HG03521 (cell line): ENCODE measurements at regions not wholly inside any gene's neighbourhood (a gene's known extent, or its start where the extent isn't known, plus 50 kb on each side); places are given as distances from the start of the nearest gene placed in this dataset.

Source experiments
- ATAC-seq: cut with Tn5 transposase; IDR thresholded peaks from one replicate; pipeline ENCODE4 v1.9.1; 2021; ENCODE audit warnings: mild to moderate bottlenecking, moderate library complexity; ENCODE audit not compliant: unreplicated experiment

DNA sequence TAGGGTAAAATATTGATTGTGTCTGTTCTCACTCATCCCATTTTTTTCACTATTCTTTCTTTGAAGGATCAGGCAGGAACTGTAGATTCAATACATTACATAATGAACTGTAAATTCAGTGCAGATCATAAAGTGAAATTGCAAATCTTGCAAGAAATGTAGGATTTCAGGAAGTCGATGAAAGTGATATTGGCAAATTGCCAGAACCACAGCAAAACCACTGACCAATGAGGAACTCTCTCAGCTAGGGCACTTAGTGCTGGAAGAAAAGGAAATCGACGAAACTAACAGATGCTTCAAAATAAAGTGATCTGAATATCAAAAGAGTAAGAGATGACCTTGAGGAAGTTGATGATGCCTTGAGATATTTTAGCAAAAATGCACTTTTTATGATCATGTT is 157.6 kb downstream of the AACS start:
- no peak for ATAC-seq

DNA sequence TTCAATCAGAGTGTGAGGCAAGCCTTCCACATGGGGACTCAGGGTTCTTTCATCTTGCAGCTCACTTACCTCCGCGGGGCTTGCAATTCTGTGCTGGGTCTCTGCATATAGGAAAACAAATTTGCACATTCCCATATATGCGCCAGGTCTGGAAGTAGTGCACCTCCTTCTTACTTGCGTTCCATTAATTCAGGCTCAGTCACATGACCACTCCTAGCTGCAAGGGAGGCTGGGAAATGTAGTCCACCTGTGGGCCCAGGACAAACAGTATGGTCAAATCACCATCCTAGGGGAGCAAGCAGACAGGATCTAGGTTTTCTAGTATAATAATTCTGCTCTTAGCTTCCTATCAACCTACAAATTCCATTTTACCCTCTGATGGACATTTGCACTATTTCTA is 160.4 kb downstream of the AACS start:
- no peak for ATAC-seq

DNA sequence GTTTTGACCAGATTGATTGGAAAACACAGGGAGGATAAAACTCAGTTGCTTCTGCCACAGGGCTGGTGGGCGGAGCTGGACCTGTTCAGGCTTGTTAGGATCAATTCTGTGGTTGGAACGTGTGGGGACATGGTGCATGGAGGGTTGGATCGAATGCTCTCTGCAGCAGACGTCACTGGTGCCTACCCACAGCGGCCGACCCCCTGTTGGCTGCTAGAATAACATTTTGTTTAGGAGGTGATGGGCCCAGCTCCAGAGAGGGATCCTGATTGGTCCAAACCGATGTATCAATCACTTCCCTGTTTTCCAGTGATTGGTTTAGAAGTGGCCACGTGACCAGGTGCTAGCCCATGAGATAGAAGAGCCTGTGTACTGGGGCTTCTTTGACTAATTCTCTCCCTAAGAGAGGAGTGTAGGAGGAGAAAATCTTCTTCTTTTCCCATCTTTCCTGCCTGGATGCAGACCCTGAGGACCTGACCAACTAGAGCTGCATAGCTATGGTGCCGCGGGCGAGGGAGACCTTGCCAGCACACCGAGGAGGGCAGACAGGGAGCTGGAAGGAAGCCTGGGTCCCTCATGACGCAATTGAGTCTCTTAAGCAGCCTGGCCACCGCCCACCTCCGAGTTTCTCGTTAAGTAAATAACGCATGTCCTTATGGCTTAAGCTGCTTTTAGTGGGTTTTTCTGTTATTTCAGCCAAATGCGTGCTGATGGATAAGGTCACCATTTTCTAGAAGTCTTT is 163.5 kb downstream of the AACS start:
- no peak for ATAC-seq

- ATAC-seq = no peak
Measured at GRCh38 chr12:125229878-125230530, 164.8 kb downstream of the AACS start.

DNA sequence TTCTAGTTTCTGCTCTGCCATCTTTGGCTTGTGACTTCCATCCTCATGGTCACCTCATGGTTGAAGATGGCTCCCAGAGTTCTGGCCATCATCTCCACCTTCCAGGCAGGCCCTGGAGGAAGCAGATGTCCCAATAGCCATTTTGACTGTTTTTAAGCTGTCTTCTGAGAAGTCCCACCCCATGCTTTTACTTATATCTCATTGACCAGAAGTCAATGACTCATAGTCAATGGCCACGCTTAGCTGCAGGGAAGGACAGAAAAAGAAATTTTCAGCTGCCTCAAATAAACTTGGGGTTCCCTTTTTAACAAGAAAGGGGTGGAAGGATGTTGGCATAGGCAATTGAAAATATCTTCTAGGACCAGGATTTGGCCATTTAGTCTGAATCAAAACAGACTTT is 168.1 kb downstream of the AACS start:
- no peak for ATAC-seq

DNA sequence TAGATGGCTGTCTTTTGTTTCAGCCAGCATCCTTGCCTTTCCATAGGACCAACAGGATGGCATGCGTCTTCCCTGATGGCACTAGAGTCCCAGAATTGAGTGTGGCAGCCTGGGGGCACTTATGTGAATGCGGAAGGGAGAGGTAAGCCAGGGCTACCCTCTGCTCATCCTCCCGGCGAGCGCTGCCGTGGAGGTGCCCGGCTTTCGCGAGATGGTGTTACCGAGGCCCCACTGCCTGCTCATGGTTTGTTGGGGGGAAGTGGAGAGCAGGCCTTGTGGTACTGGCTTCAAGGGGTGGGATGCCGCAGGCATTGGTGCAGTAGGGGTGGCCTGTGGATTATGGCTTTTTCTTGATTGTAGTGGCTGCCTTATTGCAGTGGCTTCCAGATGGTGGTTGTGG is 174.3 kb downstream of the AACS start:
- no peak for ATAC-seq

DNA sequence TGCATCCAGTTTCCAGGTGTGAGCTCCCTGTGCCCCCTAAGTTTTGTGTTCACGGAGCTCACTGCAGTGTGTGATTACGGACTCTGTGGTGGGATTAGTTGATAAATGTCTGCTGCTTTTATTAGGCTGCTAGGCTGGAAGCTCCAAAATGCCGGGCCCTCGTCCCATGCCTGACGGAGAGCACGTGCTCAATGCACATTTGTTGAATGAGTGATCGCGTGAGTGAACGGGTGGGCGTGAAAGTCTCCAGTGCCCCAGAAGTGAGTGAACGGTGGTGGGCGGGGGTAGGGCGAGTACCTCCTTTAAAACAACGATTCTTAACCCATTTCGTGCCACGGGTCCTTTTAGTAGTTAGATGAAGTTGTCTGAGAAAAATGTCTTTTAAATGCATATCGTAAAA is 175.5 kb downstream of the AACS start:
- ATAC-seq = no peak

GRCh38 chr12:125243811-125244210 is 178.6 kb downstream of the AACS start:
- no peak for ATAC-seq

- no peak for ATAC-seq
Measured at GRCh38 chr12:125244338-125244737, 179.1 kb downstream of the AACS start.

DNA sequence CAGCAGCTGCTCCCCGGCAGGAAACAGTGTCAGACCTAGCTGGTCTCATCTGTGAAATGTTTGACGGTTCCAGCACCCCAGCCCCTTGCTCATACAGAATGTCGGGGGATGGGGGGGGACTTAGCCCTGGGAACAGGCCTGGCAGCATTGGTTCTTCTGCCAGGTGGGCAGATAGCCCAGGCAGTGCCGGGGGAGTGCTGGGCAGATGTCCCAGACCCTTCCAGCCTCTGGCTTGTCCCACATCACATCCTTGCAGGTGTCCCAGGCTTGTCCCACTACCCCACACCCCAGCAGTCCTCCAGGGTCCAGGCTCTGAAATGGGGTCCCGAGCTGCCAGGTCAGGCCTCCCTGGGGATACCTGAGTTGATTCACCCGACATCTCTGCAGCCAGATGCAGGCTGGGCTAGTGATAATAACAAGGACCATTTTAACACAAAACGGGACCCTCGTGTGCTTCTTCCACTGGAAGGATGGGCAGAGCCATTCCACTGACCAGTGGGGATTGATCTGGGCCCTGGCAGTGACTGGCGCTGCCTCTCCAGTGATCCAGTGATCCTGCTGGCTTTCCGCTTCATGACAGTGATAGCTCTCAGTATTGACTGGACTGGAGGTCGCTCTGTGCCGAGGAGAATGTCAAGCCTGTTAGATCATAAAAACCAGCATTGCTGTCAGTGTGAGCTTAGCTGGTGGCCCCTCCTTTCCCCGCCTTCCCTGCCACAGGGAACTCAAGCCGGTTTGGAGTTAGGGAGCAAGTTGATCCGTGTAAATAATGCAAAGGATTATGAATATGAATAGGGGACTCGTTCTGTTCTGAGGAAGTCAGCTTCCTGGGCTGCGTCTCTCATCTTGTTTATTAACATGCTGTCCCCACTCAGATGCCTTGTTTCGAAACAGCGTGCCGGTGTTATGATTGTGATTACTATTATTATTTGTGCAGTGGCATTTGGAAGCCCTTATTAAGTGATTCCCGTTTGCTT is 180.6 kb downstream of the AACS start:
- ATAC-seq = no peak

GRCh38 chr12:125247477-125247876 is 182.2 kb downstream of the AACS start:
- no peak for ATAC-seq

DNA sequence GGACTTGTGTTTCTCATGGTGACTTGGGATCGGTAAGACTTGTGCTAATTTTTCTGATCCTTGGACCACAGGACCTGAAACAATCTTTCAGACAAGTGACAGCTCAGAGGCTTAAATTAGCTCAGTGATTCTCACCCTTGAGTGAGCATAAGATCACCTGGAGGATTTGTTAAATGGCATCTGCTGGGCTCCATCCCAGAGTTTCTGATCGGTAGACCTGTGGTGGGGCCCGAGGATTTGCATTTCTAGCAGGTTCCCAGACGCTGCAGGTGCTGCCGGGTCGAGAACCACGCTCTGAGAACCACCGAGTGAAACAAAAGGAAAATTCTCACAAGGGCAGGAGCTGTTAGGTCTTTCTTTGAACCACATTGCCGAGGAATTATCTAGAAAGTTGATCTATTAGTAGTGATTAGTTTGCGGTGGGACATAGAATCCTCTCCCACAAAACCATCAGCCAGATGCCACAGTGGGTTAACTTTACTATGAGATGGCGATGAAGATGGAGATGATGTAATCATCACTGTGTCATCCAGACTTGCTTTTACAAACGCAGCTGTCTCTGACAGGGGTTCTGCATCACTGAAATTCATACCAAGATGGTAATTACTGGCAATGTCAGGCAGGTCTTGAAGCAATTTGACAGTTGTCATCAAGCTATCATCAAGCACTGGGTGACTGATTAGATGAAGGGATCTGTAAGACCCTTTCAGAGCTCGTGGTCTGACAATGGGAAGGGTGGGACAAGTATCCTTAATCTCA is 184.0 kb downstream of the AACS start:
- ATAC-seq = no peak

GRCh38 chr12:125249932-125250331 is 184.7 kb downstream of the AACS start:
- no peak for ATAC-seq

- ATAC-seq = no peak
Measured at GRCh38 chr12:125254236-125254635, 189.0 kb downstream of the AACS start.

- no peak for ATAC-seq
Measured at GRCh38 chr12:125254856-125255255, 189.6 kb downstream of the AACS start.

DNA sequence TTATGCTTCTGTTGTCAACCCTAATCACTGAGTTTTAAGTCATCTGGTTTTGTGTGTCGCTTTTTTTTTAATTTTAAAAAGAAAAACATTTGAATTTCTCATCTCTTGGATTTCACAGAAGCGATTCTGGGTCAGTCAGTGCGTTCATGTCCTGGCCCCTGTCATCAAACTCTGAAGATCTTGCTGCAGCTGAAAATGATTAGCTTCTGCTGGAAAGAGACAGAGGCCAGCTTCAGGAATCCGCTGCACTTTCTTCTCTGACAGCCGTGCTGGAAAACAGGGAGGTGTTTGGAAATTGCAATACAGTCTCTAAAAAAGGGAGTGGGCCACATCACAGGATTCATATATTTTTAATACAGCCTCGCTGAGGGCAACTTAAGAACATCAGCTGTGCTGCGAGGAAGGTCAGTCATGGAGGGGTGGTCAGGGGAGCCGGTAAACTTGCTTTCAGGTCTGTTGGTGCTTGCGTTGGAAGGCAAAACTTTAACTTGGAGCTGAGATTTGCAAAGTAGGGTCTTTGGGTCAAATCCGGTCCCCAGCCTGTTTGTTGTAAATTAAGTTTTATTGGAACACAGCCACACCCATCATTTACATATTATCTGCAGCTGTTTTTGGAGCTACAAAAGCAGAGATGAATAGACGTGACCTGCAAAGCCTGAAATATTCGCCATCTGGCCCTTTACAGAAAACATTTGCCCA is 190.8 kb downstream of the AACS start:
- ATAC-seq = no peak

GRCh38 chr12:125256634-125256936 is 191.3 kb downstream of the AACS start:
- no peak for ATAC-seq

DNA sequence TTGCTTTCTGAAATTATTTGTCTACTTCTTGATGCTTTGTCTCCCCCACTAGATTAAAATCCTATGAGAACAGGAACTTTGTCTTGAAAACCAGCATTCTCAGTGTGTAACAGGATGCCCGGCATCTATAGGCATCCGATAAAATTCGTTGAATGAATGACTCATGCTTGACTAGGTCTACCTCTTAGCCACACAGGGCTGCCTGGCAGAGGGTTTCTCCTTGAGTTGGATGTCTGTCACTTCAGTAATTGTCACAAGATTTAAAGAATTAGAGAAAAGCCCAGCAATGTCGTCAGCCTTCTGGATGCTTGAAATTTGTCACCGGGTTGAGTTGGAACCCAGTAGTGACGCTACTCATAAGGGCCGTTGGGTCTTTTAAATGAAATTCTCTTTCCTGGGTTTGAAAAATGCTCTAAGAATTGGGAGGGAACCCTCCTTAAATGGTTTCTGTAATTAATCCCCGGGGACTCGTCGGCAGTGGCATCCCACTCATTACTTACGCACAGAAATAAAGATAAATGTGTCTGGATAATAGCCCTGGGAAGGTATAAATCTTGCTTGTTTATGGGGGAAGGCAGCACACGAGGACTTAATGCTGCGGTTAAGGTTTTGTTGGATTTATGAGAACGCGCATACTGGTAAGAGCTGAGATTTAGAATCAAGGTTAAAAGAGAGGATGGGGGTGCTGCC is 194.1 kb downstream of the AACS start:
- ATAC-seq = no peak

GRCh38 chr12:125262851-125263250 is 197.6 kb downstream of the AACS start:
- ATAC-seq = no peak

DNA sequence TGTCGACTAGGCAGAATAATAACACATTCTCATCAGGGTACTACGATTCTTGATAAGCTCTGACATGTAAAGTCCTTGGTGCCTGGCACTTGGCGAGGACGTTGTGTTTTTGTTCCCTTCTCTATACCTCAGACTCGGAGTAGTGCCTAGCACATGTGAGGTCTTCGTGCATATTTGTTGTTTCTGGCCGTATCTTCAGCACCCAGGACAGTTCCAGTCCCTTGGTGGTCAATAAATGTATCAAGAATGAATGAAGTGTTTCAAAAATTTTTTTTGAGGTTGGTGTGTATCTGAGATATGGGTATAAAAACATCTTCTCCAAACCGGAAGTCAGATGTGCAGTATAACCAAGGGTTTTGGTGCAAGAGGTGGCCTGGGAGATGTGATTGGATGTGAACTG is 198.2 kb downstream of the AACS start:
- no peak for ATAC-seq
